ENCODE measurements at regions not wholly inside any gene's neighbourhood (a gene's known extent, or its start where the extent isn't known, plus 50 kb on each side); places are given as distances from the start of the nearest gene placed in this dataset.

GRCh38 chr18:39531659-39532058 is 1966.1 kb upstream of the CELF4 start:
- TF ChIP-seq CTCF (IDR thresholded peaks at IDR 0.05; ENCODE audit: low read depth, low read length, poor library complexity, severe bottlenecking) (no peak), EZH2phosphoT487 (IDR thresholded peaks at IDR 0.05; ENCODE audit: borderline replicate concordance, low read length) (no peak)

Measured in DOHH2 (cell line).